ENCODE measurements at regions not wholly inside any gene's neighbourhood (a gene's known extent, or its start where the extent isn't known, plus 50 kb on each side); places are given as distances from the start of the nearest gene placed in this dataset.

DNA sequence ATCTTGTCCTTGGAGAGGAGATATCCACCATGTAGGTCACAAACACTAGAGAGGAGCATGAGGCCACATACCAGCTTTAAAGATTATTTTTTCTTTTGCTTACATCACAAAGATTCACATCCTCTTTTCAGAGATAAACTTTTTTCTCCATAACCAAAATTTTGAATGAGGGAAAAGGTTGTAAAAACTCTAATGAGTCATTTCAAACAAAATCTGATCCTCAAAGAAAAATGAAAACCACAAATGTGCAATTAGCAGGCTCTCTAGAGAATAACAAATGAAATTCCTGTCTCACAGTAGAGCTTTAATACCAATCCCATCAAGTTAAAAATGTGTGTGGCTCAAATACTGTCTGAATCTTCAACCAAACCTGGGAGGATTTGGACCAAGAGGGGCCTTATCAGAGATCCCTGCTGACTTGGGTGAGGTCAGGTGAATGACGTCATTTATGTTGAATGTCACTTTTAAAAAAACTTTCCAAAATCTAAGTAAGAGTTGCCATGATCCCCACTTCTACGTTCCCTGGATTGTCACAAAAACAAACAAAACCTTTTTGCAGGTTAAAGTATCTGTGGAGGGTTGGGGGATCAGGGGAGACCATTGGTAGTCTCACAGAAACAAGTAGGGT, 261.5 kb upstream of the NPSR1 start:
- no peak overlapping the region for H3K4me3 ChIP-seq (ENCODE audit: low read depth, low read length)
- TF ChIP-seq, protein P1, sequence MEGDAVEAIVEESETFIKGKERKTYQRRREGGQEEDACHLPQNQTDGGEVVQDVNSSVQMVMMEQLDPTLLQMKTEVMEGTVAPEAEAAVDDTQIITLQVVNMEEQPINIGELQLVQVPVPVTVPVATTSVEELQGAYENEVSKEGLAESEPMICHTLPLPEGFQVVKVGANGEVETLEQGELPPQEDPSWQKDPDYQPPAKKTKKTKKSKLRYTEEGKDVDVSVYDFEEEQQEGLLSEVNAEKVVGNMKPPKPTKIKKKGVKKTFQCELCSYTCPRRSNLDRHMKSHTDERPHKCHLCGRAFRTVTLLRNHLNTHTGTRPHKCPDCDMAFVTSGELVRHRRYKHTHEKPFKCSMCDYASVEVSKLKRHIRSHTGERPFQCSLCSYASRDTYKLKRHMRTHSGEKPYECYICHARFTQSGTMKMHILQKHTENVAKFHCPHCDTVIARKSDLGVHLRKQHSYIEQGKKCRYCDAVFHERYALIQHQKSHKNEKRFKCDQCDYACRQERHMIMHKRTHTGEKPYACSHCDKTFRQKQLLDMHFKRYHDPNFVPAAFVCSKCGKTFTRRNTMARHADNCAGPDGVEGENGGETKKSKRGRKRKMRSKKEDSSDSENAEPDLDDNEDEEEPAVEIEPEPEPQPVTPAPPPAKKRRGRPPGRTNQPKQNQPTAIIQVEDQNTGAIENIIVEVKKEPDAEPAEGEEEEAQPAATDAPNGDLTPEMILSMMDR (IDR thresholded peaks at IDR 0.05; ENCODE audit: low read depth, low read length) = no peak

DNA sequence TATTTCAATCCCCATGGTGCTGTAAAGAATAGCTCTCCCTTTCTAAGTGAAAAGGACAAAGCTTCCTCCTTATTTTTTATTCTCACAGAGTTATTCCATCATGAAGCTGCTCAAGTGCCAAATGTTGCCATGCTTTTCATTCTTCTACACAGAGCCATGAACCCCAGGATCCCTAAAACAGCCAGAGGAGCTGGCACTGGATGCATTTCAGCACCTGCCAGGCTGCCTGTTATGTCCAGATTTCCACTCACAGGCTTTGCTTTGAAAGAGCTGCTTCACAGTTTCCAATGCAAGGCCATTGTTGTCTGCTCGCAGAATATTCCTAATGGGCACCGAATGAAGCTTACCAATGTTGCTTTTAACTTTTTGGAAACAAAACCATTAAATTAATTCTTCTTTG, 256.2 kb upstream of the NPSR1 start:
- no peak overlapping the region for H3K4me3 ChIP-seq (ENCODE audit: low read depth, low read length)
- TF ChIP-seq, protein P1 (IDR thresholded peaks at IDR 0.05; ENCODE audit: low read depth, low read length) = no peak

DNA sequence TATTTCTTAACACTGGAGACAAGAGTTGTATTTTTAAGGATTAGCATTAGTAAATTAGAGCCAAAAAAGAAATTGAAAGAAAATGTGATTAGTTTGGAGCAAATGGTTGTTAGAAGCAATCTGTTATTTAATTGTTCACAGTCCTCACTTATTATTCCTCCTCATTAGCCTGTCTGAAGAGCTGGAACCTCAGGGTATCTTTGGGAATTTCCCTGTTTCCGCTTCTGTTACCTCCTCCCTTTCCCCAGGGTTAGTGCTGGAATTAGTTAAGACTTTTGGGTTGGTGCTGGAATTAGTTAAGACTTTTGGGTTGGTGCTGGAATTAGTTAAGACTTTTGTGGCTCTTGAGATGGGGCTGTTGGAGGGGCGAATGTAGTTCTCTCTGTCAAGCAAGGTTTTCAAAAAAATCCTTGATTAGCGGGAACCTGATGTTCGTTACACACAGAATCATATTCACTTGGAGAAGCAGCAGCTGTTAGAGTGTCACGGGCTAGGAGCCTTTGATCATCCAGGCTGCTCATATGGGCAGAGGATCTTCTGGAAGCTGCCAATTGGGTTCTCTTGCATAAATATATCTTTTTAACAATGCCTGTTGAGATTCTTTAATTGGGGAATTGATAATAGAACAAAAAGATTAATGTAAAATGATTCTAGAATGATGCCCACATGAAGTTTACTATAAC, 251.0 kb upstream of the NPSR1 start:
- TF ChIP-seq, protein P1 (IDR thresholded peaks at IDR 0.05; ENCODE audit: low read depth, low read length) = no peak
- no peak overlapping the region for H3K4me3 ChIP-seq (ENCODE audit: low read depth, low read length)

DNA sequence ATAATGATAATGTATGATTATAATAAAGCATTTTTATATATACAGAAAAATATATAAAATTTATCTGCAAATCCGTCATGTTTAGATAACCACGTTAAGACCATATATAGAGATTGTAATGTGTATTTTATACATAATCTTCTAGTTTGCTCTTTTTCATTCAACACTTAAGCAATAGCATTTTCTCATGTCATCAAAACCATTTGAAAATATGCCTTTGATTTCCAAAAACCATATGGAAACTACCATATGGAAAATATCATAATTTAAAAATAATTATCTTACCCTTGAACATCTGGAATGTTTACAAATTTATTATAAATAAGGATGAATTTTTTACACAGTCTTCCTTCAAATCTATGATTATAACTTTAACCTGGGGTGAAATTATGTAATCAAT, 250.4 kb upstream of the NPSR1 start:
- TF ChIP-seq, protein P1 (IDR thresholded peaks at IDR 0.05; ENCODE audit: low read depth, low read length) = no peak
- H3K4me3 ChIP-seq (ENCODE audit: low read depth, low read length) = no peak overlapping the region

DNA sequence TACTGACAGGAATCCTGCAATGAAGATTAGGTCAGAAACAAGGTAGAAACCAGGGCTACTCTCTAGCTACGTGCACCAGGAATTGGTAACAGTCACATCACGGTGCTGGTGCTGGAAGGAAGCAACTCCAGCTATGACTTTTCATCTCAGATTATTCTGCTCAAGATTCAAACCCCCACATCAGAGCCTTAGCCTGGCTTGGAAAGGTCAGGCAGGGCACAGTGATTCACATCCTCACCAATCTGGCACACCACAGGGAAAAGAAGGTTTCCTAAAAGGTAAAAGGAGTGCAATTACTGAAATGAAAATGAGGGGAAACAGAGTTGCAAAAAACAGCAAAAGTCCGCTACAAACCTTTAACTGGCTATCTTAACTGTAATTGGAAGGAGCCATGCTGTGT, 240.2 kb upstream of the NPSR1 start:
- TF ChIP-seq, protein P1 (IDR thresholded peaks at IDR 0.05; ENCODE audit: low read depth, low read length) = no peak
- no peak overlapping the region for H3K4me3 ChIP-seq (ENCODE audit: low read depth, low read length)

DNA sequence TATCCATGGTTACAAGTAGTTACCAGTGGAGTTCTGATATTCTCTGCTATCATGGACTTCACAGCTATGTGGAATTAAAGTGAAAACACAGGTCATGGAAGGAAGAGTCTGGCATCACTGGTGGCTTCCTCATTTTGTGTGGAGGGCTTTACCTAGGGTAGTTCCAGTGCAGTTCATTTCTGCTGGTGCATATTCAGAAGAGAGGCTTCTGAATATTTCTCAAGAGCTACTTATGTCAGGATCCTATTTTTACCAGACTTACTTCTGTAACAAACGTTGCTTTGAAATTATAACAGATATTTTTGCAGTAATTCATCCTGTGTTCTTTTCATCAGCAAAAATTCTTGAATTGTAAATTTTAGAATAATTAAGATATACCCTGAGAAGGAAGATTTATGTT, 236.5 kb upstream of the NPSR1 start:
- no peak overlapping the region for H3K4me3 ChIP-seq (ENCODE audit: low read depth, low read length)
- TF ChIP-seq, protein P1 (IDR thresholded peaks at IDR 0.05; ENCODE audit: low read depth, low read length) = no peak

DNA sequence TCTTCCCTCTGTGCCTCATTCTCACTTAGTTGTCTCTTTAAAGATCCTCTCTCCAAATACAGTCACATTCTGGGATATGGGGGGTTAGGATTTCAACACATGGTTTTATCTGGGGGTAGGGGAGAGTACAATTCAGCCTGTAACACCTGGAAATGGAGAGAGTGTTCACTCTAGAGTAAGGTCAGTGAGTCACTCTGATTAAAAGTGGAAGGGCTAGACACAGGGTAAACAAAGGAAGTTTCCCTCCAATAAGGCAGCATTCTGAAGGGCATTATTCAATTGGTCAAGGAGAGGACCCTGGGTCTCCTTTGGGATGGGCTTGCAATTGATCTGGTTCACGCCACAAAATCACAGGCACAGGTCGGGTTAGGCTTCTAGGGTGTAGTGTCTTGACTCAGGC, 232.8 kb upstream of the NPSR1 start:
- H3K4me3 ChIP-seq (ENCODE audit: low read depth, low read length) = no peak overlapping the region
- TF ChIP-seq, protein P1 (IDR thresholded peaks at IDR 0.05; ENCODE audit: low read depth, low read length) = no peak

All from WI38 (cell line).